HG03575 (cell line): ENCODE measurements at regions not wholly inside any gene's neighbourhood (a gene's known extent, or its start where the extent isn't known, plus 50 kb on each side); places are given as distances from the start of the nearest gene placed in this dataset.

Experiments used
- ATAC-seq: cut with Tn5 transposase; IDR thresholded peaks from one replicate; pipeline ENCODE4 v1.9.1; 2021; ENCODE audit not compliant: unreplicated experiment, insufficient number of reproducible peaks, low FRiP score; ENCODE audit errors: extremely low read depth

DNA sequence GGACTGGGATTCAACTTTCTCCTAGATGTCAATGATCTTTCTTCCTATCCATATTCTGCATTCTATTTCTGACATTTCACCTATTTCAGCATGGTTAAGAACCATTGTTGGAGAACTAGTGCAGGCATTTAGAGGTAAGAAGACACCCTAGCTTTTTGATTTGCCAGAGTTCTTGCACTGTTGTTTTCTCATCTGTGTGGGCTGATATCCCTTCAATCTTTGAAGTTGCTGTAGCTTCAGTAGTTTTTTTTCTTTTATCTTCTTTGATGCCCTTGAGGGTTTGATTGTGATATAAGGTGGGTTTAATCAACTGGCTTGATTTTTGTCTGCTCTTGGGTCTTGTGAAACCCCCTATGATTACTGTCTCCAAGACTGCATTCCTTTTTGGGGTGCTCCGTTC lies 502.1 kb downstream of the ETS1 start:
- ATAC-seq = no peak

DNA sequence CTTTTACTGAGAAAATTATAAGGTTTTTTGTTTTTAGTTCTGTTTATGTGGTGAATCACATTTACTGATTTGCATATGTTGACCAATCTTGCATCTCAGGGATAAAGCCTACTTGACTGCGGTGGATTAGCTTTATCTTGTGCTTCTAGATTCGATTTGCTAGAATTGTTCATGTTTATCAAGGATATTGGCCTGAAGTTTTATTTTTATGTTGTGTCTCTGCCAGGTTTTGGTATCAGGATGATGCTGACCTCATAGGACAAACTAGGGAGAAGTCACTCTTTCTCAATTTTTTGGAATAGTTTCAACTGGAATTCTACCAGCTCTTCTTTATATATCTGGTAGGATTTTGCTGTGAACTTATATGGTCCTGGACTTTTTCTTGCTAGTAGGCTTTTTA lies 504.8 kb downstream of the ETS1 start:
- ATAC-seq = no peak

DNA sequence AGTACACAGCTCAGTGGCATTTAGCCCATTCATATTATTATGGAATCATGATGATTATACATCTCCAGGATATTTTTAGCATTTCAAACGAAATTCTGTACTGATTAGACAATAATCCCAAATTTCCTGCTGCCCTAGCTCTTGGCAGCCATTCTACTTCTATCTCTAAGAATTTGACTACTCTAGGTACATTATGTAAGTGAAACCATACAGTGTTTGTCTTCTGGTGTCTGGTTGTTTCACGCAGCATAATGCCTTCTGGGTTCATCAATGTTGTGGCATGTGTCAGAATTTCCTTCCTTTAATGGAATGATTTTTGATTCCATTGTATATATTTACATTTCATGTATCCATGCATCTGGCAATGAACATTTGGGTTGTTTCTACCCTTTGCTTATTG lies 517.7 kb downstream of the ETS1 start:
- no peak for ATAC-seq

DNA sequence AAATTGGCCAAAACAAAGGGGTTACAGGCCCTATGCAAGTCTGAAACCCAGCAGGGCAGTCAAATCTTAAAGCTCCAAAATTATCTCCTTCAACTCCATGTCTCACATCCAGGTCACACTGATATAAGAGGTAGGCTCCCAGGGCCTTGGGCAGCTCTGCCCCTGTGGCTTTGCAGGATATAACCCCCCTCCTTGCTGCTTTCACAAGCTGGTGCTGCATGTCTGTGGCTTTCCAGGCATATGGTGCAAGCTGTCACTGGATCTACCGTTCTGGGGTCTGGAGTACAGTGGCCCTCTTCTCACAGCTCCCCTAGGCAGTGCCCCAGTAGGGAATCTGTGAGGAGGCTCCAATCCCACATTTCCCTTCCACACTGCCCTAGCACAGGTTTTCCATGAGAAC lies 519.6 kb downstream of the ETS1 start:
- no peak for ATAC-seq

DNA sequence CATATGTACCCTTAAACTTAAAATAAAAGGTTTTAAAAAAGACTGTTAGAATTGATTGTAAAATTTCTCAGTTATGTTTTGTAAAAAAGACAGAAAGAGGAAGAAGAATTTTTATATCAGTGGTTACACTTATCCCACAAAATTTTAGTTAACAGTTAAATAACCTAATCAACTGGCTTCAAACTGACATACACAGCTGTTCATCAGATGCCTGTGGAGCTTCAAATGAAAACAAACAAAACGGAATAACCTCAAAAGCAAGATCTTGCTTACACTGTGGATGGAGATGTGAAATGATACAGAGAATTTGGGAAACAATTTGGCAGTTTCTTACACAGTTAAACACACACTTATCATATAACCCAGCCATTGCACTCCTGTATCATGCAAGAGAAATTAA lies 521.0 kb downstream of the ETS1 start:
- no peak for ATAC-seq

DNA sequence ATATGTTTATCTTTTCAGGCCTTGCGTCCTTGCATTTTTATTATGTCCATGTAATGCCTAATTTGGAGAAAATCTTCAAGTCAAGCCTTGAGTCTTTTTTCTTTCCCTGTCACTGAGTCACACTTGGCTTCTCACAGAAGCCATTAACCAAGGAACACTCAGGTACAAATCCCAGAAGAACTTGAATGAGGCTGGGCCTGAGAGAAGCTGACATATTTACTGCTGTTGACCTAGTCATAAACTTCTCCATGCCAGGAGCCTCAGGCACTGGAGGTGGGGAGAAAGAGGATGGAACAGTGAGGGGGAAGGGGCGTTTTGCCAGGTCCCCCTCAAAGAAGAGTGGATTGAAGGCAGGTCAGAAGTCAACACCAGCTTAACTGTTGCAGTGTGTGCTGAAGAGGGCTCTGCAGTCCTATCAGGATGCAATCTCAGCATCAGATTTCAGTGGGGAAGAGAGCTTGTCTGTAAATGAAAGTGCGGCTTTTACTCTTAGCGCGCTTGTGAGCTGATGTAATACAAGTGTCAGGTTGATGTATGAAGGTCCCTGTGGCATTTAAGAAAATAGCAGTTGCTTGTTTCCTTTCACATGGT lies 526.0 kb downstream of the ETS1 start:
- no peak for ATAC-seq

DNA sequence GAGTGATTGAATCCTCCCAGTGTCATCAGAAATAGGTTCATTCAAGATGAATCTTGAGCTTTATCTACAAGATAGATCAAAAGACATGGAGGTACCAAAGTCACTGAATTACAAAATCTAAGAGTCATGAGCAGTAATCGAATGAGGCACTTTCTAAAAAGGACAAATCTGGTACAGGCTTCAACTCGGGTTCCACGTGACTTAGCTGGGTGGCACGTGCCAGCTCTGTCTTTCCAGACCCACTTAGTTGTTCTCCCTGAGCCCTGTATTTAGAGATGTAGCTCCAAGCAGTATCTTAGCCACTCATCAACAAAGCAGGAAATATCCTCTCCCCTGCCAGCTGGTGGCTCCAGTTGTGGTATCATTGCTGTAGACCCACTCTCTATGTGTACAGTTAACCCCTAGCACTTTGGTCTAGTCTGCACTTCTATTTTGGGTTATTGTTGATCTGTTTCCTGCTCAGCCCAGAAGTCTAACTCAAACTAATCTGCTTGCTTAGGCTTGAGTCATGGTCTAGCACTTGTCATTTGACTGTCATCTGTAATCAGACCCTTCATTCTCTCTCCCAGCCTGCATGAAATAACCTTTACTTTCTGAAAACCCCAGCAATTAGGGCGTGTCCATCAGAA lies 528.7 kb downstream of the ETS1 start:
- ATAC-seq = no peak

DNA sequence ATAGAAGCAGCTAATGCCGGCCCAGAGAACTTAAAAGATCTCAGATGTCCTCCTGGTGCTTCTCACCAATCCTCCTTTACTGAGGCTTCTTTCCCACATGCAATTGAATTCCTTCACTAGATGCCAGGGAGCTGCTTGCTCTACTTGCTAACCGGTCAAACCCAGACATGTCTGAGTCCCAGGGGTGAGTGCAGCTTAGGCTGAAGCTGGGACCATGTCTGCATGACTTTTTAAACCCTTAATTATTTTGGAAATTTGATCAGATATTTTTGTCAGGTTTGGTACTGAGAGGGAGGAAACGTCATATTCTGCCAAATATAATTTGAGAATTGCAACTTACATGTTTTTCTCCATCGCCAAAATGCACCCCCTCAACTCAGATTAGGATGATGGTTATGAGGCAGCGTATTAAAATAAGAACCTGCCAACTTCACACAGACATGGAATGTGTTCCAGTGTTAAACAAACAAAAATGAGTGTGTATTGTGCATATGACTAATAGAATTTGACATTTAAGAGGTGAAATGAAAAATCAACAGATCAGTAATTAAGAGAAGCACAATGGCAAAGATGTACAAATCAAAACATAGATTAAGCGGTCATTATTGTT lies 529.5 kb downstream of the ETS1 start:
- no peak for ATAC-seq

DNA sequence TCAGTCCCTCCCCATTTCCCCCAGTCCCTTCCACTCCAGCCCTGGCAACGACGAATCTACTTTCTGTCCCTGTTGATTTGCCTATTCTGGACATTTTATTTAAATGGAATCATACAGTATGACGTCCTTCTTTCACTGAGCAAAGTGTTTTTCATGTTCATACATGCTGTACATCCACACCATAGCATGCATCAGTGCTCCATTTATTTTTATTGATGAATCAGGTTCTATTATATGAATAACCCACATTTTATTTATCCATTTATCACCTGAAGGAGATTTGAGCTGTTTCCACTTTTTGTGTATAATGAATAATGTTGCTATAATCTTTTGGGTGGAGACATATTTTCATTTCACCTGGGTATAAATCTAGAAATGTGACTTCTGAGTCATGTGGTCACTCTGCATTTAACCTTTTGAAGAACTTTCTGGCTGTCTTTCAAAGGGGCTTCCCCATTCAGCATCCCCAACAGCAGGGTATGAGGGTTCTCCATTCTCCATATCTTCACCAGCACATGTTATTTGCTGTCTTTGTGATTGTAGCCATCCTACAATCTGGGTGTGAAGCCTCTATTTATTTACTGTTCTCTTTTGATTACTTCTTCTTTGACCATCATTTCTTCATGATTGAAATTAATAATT lies 531.7 kb downstream of the ETS1 start:
- ATAC-seq = no peak

DNA sequence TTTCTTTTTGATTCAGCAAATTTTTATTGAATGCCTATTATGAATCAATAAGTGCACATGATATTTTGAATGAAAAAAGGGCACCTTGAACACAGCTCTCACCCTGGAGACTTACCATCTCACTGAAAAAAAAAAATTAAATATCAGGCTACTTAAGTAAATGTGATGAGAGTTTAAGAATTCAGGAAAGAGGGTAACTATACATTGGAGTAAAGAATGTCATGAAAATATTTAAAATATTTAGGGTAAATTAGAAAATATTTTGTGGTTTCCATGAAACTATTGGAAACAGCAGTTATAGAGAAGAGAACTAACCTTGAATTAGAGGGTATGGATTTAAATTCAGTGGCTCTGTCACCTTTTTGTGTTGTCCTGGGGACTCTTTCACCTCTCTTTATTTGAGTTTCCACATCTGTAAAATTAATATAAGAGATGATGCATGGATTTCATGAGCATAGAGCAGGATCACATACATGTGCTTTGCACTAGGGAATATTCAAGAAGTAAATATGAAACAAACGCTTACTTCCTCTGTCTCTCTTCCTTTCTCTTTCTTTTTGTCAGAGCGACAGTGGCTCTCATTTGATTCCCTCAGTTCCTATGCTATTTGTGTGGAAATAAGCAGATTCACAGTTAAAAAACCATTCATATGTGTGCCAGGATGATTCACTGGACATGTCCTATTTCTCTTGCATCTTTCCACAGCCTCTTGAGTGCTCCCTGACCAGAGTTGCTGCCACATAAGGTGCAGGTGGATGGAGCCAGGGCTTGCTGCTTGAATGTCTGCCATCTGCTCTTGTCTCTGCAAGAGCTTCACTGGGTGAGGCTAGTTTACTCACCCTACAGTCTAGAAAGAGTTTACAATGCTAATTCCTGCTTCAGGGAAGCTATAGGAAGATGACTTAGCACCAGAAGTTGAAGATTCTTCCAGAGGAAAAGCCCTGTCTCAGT lies 533.1 kb downstream of the ETS1 start:
- ATAC-seq = no peak

DNA sequence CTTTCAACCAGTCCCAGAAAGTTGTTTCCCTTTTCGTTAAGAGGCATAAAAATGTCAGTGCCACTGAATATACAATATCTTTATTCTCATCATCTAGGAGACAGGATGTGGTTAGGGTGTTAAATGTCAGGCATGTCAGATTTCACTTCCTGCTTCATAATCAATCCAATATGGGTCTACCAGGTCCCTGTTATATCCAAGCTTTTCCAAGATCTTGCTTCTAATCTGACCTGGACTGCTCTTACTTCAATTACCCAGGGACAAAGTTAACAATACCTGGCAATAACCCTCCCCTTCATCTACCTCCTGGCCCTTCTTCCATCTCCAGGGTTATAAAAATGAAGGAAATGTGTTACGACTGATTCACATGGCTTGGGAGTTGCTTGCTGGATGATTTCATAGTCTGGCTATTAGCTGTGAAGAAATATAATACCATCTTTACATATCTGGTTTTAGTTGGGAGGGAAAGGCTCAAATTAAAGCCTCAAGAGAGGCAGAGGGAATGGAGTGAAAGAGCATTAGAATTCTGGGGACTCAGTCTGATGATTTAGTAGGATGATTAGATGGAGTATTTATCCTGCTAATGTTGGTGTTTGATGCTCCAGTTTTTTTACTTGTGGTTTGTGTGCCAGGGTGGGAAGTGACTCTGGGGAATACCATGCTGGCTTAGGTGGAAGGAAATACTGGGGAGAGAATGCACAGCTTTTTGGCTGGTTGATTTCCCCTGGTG lies 534.3 kb downstream of the ETS1 start:
- ATAC-seq = no peak

DNA sequence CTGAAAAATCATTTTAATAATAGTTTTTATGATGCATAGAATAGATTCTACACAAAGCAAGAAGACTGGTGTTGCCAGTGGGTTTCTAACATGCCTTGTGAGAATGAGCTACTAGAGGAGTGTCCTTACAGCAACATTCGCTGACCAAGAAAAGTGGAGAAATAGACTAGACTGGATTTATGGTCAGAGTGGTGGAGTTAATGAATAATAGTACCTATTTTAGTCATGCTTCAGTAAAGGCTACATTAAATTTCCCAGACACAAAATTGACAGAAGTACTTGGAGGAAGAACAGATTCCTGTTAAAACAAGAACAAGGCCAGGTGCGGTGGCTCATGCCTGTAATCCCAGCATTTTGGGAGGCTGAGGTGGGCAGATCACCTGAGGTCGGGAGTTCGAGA lies 539.2 kb downstream of the ETS1 start:
- ATAC-seq = no peak

DNA sequence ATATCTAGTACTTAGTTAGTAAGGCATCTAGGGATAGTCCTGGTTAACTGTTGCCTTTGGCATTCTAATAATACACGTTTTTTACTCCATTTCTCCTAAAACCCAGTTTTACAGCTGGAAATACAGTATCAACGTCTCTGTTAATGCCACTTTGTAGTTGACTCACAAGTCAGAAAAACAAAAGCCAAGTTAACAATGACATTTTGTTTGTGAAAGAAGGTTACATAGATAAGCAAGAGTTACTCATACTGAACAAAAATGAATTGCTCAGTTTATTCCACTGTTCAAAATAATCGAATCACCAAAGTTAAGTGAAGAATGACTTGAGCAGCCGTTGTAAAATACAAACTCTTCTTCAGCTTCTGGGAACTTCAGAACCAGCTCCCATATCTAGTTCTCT lies 540.3 kb downstream of the ETS1 start:
- no peak for ATAC-seq

DNA sequence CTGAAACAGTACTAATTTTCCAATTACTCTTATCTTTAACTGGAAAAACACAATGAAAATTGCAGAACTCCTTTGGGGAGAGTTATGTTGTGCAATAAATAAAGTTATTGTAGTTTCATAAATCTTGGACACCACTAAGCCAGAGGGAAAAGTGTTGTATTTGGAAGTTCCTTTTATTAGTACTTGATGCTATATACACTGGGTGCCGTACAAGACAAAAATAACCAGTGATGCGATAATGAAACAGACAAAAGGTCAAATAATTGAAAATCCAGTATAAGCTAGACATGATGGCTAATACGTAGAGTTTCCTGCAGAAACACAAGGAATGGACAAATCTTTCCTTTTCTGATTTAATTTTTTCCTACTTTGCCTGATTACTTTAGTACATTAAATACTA lies 541.1 kb downstream of the ETS1 start:
- no peak for ATAC-seq

DNA sequence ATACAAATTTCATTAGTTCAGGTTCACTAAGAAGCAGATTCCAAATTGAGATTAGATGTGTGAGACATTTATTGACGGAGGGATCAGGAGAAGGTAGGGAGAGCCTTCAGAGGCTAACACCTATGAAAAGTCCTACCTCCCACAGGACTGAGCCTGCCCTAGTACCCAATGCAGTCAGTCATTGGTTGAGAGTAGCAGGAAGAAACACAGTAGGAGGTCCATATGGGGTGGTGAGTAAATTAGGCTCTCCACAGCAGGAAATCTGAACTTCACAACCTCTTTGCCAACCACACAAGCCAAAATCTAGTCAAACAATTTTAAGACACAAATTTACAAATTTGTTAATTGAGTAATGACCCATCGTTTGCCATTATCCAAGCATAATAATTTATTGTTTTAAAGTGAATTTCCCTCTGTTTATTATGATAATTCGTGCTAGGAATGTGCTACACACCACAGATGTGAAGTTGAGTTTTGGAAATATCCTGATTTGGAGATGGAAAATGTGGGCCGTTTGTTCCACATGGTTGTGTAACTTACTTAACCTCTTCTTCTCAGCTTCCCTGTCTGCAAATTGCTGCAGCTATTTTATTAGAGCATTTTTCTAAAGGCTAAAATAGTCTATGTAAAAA lies 542.1 kb downstream of the ETS1 start:
- ATAC-seq = no peak

DNA sequence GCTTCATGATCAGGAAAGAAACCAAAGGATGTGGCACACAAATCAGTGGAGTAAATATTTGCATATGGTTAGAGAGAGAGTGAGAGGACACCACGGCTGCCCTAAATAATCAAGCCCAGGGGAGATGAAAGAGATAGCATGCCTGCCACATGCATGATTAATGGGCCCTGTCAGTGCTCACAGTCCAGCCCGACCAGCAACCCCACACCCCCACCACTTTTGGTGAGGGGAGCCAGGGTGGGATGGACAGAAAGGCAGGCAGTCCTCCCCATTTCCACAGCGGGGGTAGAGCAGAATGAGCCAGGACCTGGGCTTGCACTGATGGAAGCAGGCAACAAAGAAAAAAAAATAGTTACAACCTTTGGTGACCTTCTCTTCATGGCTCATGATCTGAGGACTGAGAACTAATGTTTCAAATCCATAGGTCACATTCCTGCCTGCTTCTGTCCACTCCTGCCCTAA lies 545.0 kb downstream of the ETS1 start:
- ATAC-seq = no peak

DNA sequence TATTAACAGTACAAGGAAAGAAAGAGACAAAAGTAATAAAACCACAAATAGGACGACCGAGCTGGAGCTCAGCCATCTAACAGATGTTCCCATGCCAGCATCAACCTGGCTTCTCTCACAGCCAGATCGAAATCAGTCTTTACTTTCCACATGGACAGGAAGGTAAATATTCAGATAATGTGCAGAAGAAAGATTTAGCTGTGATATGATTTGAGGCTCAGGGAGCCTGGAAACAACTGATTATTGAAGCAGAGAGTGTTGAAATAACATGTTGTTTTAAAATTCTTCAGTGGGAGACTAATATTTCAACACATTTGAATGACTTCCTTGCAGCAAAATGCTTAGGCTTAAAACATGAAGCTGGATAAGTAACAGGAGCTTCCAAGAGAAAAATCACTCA lies 546.8 kb downstream of the ETS1 start:
- ATAC-seq = no peak
